ENCODE measurements at regions not wholly inside any gene's neighbourhood (a gene's known extent, or its start where the extent isn't known, plus 50 kb on each side); places are given as distances from the start of the nearest gene placed in this dataset.

GRCh38 chr9:75593920-75594319 lies 296.6 kb upstream of the PCSK5 start:
- Mint-ChIP-seq H3K9me3 (peaks cover 5% of the 10 kb centered on the region), H3K4me3 (no peak overlapping the region), H3K36me3 (ENCODE audit: insufficient read depth) (no peaks in the 10 kb centered on the region), H3K4me1 (ENCODE audit: low read depth) (no peaks in the 10 kb centered on the region), H3K27me3 (ENCODE audit: low read depth) (no peaks in the 10 kb centered on the region)
- DNase-seq (no peak), ATAC-seq (no peak)

DNA sequence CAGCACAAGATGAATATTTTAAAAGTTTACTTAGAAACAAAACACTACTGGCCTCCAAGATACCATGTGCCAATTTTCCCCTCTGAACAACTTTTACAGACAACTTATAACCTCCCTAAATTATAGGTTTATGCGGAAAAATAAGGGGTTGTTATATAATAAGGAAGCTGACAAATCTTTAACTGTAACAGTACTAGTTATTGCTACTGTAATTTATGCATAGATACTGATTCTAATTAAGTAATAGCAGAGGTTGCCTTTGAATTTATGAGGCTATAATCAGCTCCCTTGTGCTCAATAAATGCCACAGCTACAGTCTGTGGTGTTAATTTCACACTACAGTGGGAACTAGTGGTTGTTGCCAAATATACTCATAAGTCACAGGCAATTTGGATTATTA lies 291.3 kb upstream of the PCSK5 start:
- Mint-ChIP-seq H3K4me3 (no peak overlapping the region), H3K27me3 (ENCODE audit: low read depth) (no peaks in the 10 kb centered on the region), H3K9me3 (no peaks in the 10 kb centered on the region)

DNA sequence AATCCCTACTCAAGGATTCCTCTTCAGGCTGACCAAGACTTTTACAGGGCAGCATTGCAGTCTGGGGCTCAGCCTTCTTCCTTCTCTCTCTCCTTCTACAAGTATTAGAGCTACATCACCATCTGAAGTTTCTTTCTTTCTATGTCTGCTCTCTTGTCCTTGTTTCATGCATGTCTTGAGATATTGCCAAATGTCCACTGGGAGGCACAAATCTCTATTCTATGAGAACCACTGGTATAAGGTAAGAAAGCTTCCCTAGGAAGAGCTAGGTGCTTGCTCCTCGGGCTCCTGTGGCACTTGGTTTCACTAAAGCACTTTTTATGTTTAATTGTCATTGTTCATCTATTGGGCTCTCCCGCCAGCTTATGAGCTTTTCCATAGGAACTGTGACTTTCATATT lies 289.2 kb upstream of the PCSK5 start:
- Mint-ChIP-seq H3K4me3 (no peak overlapping the region), H3K9me3 (no peaks in the 10 kb centered on the region), H3K4me1 (ENCODE audit: low read depth) (no peaks in the 10 kb centered on the region), H3K27me3 (ENCODE audit: low read depth) (no peaks in the 10 kb centered on the region), H3K36me3 (ENCODE audit: insufficient read depth) (no peaks in the 10 kb centered on the region)
- no peak for ATAC-seq
- DNase-seq: no peak

More for the DNA sequence above, 291.3 kb upstream of the PCSK5 start:
- H3K36me3 Mint-ChIP-seq (ENCODE audit: insufficient read depth): no peaks in the 10 kb centered on the region
- DNase-seq: no peak
- ATAC-seq: no peak
- H3K4me1 Mint-ChIP-seq (ENCODE audit: low read depth): no peaks in the 10 kb centered on the region

DNA sequence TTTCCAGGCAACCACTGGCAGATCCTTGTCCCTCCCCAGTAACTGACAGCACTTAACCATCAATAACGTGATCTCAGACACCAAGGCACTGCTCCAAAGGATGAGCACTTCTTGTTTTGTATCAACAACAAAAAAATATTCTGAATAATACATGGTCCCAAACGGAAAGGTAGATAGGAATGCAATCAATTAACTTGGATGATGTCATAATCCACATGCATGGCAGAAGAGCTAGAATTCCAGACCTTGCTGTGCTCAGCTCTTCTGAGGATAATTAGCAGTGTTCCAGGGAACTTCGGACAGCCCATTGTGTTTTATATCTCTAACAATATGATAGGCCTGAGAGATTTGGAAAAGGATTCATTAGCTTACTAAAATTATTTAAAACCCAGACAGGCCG lies 288.4 kb upstream of the PCSK5 start:
- no peaks in the 10 kb centered on the region for H3K36me3 Mint-ChIP-seq (ENCODE audit: insufficient read depth)
- no peaks in the 10 kb centered on the region for H3K9me3 Mint-ChIP-seq
- DNase-seq: no peak
- no peak for ATAC-seq
- H3K27me3 Mint-ChIP-seq (ENCODE audit: low read depth): no peaks in the 10 kb centered on the region
- H3K4me3 Mint-ChIP-seq: no peak overlapping the region
- H3K4me1 Mint-ChIP-seq (ENCODE audit: low read depth): no peaks in the 10 kb centered on the region

DNA sequence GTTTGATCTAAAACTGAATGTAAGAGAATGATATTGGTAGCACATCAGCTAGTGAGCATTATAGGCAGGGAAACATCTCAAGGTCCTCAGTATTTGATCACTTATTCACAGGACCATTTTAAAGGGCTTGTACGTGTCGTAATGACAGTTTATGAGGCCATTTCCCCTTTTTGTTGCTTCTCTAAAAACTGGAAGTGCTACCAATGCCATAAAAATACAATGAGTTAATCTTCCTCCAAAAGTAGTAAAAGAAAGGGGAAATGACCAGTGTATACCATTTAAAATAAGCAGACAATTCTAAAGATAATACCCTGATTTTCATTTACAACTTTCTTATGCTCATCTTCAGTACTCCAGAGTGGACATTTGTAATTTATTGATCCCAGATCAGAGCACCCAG lies 285.8 kb upstream of the PCSK5 start:
- no peak overlapping the region for H3K4me3 Mint-ChIP-seq
- H3K9me3 Mint-ChIP-seq: no peaks in the 10 kb centered on the region
- H3K36me3 Mint-ChIP-seq (ENCODE audit: insufficient read depth): no peaks in the 10 kb centered on the region

DNA sequence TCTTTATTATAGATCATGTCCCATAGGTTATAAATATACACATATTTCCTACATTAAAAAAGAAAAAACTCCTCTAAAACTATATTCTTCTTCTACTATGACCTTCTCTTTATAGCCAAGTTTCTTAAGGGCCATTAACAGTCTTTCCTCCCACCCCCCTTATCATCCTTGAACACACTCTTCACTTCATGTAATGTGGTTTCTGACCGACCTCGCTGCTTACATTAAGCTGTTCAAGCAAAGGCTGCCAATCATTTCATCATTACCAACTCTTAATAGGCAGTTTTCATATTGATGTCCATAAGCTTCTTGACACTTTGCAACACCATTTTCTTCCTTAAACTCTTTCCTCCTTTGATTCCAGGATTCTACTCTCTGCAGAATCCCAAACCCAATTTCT lies 283.0 kb upstream of the PCSK5 start:
- peaks cover 4% of the 10 kb centered on the region for H3K9me3 Mint-ChIP-seq
- DNase-seq (no peak), ATAC-seq (no peak)
- H3K4me3 Mint-ChIP-seq: no peak overlapping the region
- no peaks in the 10 kb centered on the region for H3K36me3 Mint-ChIP-seq (ENCODE audit: insufficient read depth)
- H3K27me3 Mint-ChIP-seq (ENCODE audit: low read depth): peaks cover 5% of the 10 kb centered on the region
- no peaks in the 10 kb centered on the region for H3K4me1 Mint-ChIP-seq (ENCODE audit: low read depth)

More for the DNA sequence above, 285.8 kb upstream of the PCSK5 start:
- H3K27me3 Mint-ChIP-seq (ENCODE audit: low read depth): no peaks in the 10 kb centered on the region
- H3K4me1 Mint-ChIP-seq (ENCODE audit: low read depth): no peaks in the 10 kb centered on the region
- ATAC-seq: no peak
- no peak for DNase-seq

- Mint-ChIP-seq H3K27me3 (ENCODE audit: low read depth) (peaks cover 5% of the 10 kb centered on the region), H3K4me1 (ENCODE audit: low read depth) (no peaks in the 10 kb centered on the region), H3K4me3 (no peak overlapping the region), H3K36me3 (ENCODE audit: insufficient read depth) (no peaks in the 10 kb centered on the region), H3K9me3 (peaks cover 4% of the 10 kb centered on the region)
- ATAC-seq: no peak
- DNase-seq: no peak
Measured at GRCh38 chr9:75609401-75609800, 281.1 kb upstream of the PCSK5 start.

DNA sequence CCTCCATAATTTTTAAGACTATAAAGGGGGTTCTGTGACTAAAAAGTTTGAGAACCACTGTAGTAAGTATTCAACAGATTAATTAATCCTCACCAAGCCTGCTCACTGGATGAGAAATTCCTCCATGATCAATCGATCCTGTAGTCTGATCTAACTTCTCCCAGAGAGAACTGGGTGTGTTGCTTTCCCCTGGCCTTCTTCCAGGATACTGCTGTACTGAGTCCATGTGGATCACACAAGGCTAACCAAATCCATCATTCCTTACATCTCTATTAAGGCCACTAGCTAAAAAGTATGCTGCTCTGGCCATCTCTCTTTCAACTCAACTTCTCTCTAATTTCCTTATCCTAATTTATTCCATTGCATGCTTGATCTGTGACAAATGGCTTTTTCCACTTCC lies 280.2 kb upstream of the PCSK5 start:
- peaks cover 4% of the 10 kb centered on the region for H3K9me3 Mint-ChIP-seq
- peaks cover 5% of the 10 kb centered on the region for H3K27me3 Mint-ChIP-seq (ENCODE audit: low read depth)
- no peaks in the 10 kb centered on the region for H3K36me3 Mint-ChIP-seq (ENCODE audit: insufficient read depth)
- H3K4me3 Mint-ChIP-seq: no peak overlapping the region
- DNase-seq (no peak), ATAC-seq (no peak)
- no peaks in the 10 kb centered on the region for H3K4me1 Mint-ChIP-seq (ENCODE audit: low read depth)

DNA sequence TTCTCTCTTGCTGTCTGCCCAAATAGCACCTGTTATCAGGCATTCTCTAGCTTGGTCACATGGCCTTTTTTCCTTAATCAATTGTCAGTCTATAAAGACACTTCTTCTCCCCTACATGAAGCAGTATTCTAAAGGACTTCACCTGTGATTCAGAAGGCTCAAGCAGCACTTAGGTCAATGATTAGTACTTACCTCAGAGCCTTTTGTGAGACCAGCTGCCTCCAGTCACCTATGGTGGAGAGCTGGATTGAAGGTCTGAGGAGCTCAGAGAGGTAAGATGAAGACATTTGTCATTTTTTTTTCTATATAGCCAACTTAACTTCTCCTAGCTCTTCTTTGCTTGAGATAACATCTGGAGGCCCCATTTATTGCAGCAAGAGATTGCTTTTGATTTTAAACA lies 278.3 kb upstream of the PCSK5 start:
- Mint-ChIP-seq H3K9me3 (peaks cover 4% of the 10 kb centered on the region), H3K4me3 (no peak overlapping the region), H3K36me3 (ENCODE audit: insufficient read depth) (no peaks in the 10 kb centered on the region), H3K27me3 (ENCODE audit: low read depth) (peaks cover 7% of the 10 kb centered on the region), H3K4me1 (ENCODE audit: low read depth) (no peaks in the 10 kb centered on the region)
- no peak for ATAC-seq
- no peak for DNase-seq

DNA sequence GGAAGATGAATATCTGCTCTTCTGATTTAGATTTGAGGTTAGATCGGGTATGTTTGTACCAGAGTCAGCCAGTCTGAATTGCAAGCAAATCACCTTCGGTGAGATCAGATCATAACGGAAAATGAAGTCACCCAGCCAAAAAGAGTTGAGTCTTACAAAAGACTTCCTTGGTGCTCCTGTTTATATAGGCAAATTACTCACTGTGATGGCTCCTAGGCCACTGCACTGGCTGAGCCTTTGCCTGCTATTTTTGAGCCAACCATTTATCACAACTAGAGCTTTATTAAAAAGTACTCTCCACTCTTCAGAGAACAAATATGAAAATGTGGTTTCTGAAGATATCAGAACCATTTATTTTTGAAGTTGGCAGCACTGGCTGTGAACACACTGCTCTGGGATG lies 277.7 kb upstream of the PCSK5 start:
- H3K4me1 Mint-ChIP-seq (ENCODE audit: low read depth): no peaks in the 10 kb centered on the region
- DNase-seq (no peak), ATAC-seq (no peak)
- H3K9me3 Mint-ChIP-seq: peaks cover 4% of the 10 kb centered on the region
- no peak overlapping the region for H3K4me3 Mint-ChIP-seq
- H3K36me3 Mint-ChIP-seq (ENCODE audit: insufficient read depth): no peaks in the 10 kb centered on the region
- H3K27me3 Mint-ChIP-seq (ENCODE audit: low read depth): peaks cover 7% of the 10 kb centered on the region

DNA sequence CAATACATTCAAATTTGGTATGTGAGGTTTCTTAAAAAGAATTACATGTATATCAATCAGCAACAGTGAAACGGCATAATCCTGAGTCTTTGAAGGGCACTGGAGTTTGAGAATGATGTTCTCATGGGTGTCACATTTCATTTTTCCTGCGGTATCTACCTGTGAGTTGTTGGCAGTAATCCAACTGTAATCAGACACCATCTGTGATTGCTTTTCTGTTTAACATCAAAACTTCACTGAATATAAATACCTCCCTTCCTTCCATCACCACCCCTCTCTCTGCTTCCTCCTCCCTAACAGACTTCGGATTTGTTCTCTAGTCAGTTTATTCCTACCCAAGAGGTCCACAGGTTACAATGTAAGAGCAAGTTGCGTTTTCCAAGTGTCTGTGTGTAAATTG lies 275.2 kb upstream of the PCSK5 start:
- no peaks in the 10 kb centered on the region for H3K36me3 Mint-ChIP-seq (ENCODE audit: insufficient read depth)
- DNase-seq: no peak
- H3K4me1 Mint-ChIP-seq (ENCODE audit: low read depth): no peaks in the 10 kb centered on the region
- no peak for ATAC-seq
- peaks cover 7% of the 10 kb centered on the region for H3K27me3 Mint-ChIP-seq (ENCODE audit: low read depth)
- peaks cover 4% of the 10 kb centered on the region for H3K9me3 Mint-ChIP-seq
- no peak overlapping the region for H3K4me3 Mint-ChIP-seq

- Mint-ChIP-seq H3K9me3 (peaks cover 1% of the 10 kb centered on the region), H3K36me3 (ENCODE audit: insufficient read depth) (no peaks in the 10 kb centered on the region), H3K4me3 (no peak overlapping the region), H3K27me3 (ENCODE audit: low read depth) (peaks cover 7% of the 10 kb centered on the region), H3K4me1 (ENCODE audit: low read depth) (no peaks in the 10 kb centered on the region)
- DNase-seq (no peak), ATAC-seq (no peak)
Measured at GRCh38 chr9:75616052-75616451, 274.4 kb upstream of the PCSK5 start.

- DNase-seq (no peak), ATAC-seq (no peak)
- Mint-ChIP-seq H3K9me3 (no peaks in the 10 kb centered on the region), H3K4me3 (no peak overlapping the region), H3K4me1 (ENCODE audit: low read depth) (no peaks in the 10 kb centered on the region), H3K36me3 (ENCODE audit: insufficient read depth) (no peaks in the 10 kb centered on the region), H3K27me3 (ENCODE audit: low read depth) (peaks cover 2% of the 10 kb centered on the region)
Measured at GRCh38 chr9:75616841-75617566, 273.5 kb upstream of the PCSK5 start.

DNA sequence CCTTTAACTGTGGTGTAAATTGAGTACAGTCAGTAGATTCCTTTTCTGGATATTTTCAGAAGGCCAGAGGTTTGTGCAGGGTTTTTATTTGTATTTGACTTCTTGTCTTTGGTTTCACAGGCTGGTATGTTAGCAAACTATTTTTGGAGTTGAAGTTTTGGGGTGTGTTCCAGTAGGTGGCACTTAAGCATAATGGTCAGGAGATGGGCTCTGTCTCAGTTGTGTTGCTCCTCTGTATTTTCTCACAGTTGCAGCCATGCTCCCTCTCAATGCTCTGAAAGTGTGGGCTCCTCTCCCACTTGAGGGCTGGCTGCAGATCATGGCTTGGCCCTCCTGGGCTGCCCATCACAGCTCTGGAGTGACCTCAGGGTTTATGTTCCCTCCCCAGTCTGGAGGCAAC lies 267.0 kb upstream of the PCSK5 start:
- H3K4me1 Mint-ChIP-seq (ENCODE audit: low read depth): no peaks in the 10 kb centered on the region
- ATAC-seq: no peak
- no peak for DNase-seq
- H3K4me3 Mint-ChIP-seq: no peak overlapping the region
- H3K27me3 Mint-ChIP-seq (ENCODE audit: low read depth): peaks cover 9% of the 10 kb centered on the region
- no peaks in the 10 kb centered on the region for H3K9me3 Mint-ChIP-seq
- no peaks in the 10 kb centered on the region for H3K36me3 Mint-ChIP-seq (ENCODE audit: insufficient read depth)

GRCh38 chr9:75624998-75625397 lies 265.5 kb upstream of the PCSK5 start:
- ATAC-seq (no peak), DNase-seq (no peak)
- H3K27me3 Mint-ChIP-seq (ENCODE audit: low read depth): peaks cover 9% of the 10 kb centered on the region
- no peaks in the 10 kb centered on the region for H3K36me3 Mint-ChIP-seq (ENCODE audit: insufficient read depth)
- no peaks in the 10 kb centered on the region for H3K9me3 Mint-ChIP-seq
- no peak overlapping the region for H3K4me3 Mint-ChIP-seq
- no peaks in the 10 kb centered on the region for H3K4me1 Mint-ChIP-seq (ENCODE audit: low read depth)

GRCh38 chr9:75626860-75627259 lies 263.6 kb upstream of the PCSK5 start:
- Mint-ChIP-seq H3K36me3 (ENCODE audit: insufficient read depth) (no peaks in the 10 kb centered on the region), H3K27me3 (ENCODE audit: low read depth) (peaks cover 9% of the 10 kb centered on the region), H3K4me3 (no peak overlapping the region), H3K4me1 (ENCODE audit: low read depth) (no peaks in the 10 kb centered on the region), H3K9me3 (no peaks in the 10 kb centered on the region)
- DNase-seq (no peak), ATAC-seq (no peak)

Data from activated T-cell treated with anti-CD3 and anti-CD28 coated beads, Interleukin-2, amount 50 U/mL, for 4 hours (primary cell).